RWPE1 (cell line): ENCODE measurements at regions not wholly inside any gene's neighbourhood (a gene's known extent, or its start where the extent isn't known, plus 50 kb on each side); places are given as distances from the start of the nearest gene placed in this dataset.

Source experiments
- CTCF ChIA-PET: fragments of 350-600 bp; sonication (Branson Sonifier 250); formaldehyde crosslinking; extraction: SDS; loops from one replicate; lab custom pipeline; 2021; lab: Yijun Ruan, JAX
- POLR2A ChIA-PET: fragments of 400-600 bp; formaldehyde crosslinking; extraction: SDS; loops from one replicate; lab custom pipeline; 2020; ENCODE audit warnings: antibody characterized with exemption; ENCODE audit not compliant: low non-redundant PET; lab: Yijun Ruan, JAX
- DNase-seq: peaks from one replicate; pipeline ENCODE4 v3.0.0; 2012; ENCODE audit warnings: low spot score
- H3K27ac ChIP-seq: fragments of 450-650 bp; 2 replicates; pipeline ENCODE4 v1.5.1; 2017
- TF ChIP-seq, protein P1 (sequence below): fragments of 450-650 bp; conservative IDR thresholded peaks from 2 replicates; pipeline ENCODE4 v1.5.1; 2017; ENCODE audit warnings: low read depth, mild to moderate bottlenecking

DNA sequence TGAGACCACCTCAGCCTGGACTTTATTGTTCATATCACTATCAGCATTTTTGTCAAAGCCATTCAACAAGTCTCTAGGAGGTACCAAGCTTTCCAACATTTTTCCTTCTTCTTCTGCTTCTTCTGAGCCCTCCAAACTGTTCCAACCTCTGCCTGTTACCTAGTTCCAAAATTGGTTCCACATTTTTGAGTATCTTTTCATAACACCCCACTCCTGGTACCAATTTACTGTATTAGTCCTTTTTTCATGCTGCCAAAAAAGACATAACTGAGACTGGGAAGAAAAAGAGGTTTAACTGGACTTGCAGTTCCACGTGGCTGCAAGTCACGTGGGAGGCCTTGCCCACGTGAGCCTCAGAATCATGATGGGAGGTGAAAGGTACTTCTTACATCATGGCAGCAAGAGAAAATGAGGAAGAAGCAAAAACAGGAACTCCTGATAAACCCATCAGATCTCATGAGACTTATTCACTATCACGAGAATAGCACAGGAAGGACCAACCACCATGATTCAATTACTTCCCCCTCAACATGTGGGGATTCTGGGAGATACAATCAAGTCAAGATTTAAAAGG is 215.1 kb downstream of the PCDH17 start:
- TF ChIP-seq, protein P1, sequence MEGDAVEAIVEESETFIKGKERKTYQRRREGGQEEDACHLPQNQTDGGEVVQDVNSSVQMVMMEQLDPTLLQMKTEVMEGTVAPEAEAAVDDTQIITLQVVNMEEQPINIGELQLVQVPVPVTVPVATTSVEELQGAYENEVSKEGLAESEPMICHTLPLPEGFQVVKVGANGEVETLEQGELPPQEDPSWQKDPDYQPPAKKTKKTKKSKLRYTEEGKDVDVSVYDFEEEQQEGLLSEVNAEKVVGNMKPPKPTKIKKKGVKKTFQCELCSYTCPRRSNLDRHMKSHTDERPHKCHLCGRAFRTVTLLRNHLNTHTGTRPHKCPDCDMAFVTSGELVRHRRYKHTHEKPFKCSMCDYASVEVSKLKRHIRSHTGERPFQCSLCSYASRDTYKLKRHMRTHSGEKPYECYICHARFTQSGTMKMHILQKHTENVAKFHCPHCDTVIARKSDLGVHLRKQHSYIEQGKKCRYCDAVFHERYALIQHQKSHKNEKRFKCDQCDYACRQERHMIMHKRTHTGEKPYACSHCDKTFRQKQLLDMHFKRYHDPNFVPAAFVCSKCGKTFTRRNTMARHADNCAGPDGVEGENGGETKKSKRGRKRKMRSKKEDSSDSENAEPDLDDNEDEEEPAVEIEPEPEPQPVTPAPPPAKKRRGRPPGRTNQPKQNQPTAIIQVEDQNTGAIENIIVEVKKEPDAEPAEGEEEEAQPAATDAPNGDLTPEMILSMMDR = no peak
- CTCF ChIA-PET = no interaction called here
- DNase-seq = no peak
- POLR2A ChIA-PET = no interaction called here
- H3K27ac ChIP-seq = no peak overlapping the region

DNA sequence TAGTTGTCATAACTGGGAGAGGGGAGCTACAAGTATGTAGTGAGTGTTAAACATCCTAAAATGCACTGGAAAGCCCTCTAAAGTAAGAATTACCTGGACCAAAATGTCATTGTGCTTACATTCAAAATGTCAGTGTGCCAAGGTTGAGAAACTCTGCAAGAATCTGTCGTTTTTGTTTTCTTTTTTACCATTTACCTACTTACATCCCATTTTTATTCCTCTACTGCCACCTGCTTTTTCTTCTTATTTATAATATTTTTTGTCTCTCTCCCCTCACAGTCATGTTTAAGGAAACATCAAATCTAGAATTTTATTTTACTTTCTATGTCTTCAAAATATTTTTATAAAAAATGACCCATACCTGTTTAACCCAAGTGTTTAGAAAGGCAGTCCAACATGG is 226.4 kb downstream of the PCDH17 start:
- ChIA-PET POLR2A (no interaction called here), CTCF (interaction anchor here (0.9 kb wide), 1 partner anchor 230 kb away, joined by 3 read pairs; no protein-coding TSS in a partner anchor)
- no peak overlapping the region for H3K27ac ChIP-seq
- DNase-seq = no peak
- TF ChIP-seq, protein P1 = no peak

DNA sequence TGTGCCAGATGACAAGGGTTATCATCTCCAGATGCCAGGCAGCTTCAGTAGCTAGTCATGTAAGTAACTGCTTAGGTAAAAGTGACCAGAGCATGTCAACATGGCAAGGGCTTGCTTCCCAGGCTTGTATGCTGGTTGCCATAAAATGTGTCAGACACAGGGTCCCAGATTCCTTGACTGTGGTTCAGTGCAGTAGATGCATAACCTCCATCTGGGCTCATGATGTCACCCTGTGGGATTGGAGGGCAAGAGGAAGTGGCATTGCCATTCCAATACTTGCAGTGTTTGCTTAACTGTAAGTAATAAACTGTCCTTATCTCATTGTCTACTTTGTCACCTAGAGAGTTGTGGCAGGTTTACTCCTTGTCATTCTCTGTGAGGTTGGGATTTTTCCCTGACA is 226.8 kb downstream of the PCDH17 start:
- POLR2A ChIA-PET = no interaction called here
- CTCF ChIA-PET = interaction anchor here (0.9 kb wide), 1 partner anchor 230 kb away, joined by 3 read pairs; no protein-coding TSS in a partner anchor

DNA sequence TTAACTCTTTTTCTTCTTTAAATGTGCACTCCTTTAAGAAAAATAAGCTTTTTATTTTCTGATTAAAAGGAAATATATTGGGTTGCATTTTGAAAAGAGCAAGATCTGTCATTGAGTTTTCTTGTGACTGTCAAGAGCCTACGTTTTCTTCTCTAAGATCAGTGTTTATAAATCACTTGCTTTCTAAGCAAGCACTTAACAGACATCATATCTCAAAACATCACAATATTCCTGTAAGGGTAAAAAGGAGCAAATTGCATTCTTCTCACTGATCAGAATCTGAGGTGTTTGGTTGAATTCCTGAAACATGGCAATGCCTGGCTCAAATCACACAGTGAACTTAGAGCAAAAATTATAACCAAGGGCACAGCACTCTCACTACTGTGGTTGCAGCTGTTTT is 231.3 kb downstream of the PCDH17 start:
- ChIA-PET CTCF (no interaction called here), POLR2A (no interaction called here)
- DNase-seq = no peak
- TF ChIP-seq, protein P1 = no peak
- no peak overlapping the region for H3K27ac ChIP-seq

More for the DNA sequence above, 226.8 kb downstream of the PCDH17 start:
- TF ChIP-seq, protein P1 = no peak
- no peak for DNase-seq
- H3K27ac ChIP-seq = no peak overlapping the region

DNA sequence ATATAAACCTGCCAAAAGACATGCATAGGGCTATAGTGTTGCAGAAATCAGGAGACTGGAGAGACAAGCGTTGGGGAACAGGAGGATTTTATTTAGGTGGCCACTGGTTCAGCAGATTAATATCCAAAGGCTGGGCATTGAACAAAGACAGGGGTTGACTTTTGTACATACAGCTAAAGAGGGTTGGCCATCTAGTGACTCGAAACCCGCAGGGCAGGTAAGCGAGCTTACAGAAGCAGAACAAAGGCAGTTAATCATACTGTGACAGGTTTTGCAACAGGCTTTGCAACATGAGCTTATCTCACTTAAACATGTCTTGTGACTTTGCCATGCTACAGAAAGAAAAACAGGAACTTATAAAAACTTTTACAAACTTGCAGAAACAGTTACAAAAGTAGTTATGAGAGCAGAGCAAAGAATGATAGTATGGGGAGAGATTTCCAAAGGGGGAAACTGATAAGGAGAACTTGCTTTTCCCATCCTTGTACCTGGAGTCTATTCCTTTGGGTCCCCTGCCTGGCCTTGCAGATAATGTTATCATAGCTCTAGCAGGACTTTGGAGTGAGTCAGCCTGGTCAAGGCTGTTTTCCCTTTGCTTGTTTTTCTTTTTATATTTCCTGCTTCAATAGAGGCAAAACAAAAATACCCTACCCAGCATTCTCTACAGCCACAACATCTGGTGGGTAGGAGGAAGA is 234.2 kb downstream of the PCDH17 start:
- ChIA-PET CTCF (no interaction called here), POLR2A (no interaction called here)

DNA sequence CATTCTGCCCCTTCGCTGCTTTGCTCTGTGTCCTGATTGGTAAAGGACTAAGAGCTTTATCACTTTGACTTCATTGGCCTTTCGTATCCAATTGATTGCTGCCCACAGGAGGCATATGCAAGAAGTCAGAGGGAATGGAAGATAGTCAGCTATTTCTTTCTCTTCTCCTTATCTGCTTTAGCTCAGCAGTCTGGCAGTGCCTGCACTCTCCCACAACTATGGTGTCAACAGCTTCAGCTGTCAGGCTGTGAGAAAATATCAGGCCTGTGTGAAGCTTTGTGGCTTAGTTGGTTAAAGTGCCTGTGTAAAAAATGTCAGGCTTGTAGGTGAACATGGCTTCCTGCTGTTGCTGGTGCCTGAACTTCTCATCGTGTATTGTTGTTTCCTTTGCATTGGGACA is 243.0 kb downstream of the PCDH17 start:
- POLR2A ChIA-PET = no interaction called here
- no peak overlapping the region for H3K27ac ChIP-seq
- TF ChIP-seq, protein P1 = no peak
- CTCF ChIA-PET = interaction anchor here (0.6 kb wide), 1 partner anchor 14 kb away, joined by 8 read pairs; no protein-coding TSS in a partner anchor
- no peak for DNase-seq

More for the DNA sequence above, 234.2 kb downstream of the PCDH17 start:
- TF ChIP-seq, protein P1 = no peak
- no peak for DNase-seq
- no peak overlapping the region for H3K27ac ChIP-seq
